ENCODE measurements at regions not wholly inside any gene's neighbourhood (a gene's known extent, or its start where the extent isn't known, plus 50 kb on each side); places are given as distances from the start of the nearest gene placed in this dataset.
"Not testable (repeated sequence)": the region's sequence is repeated elsewhere in the genome, so short reads cannot be mapped to it uniquely, and the experiment has no call there.

GRCh38 chr11:122439866-122440810, 215.4 kb upstream of the UBASH3B start:
- no peak for DNase-seq

DNA sequence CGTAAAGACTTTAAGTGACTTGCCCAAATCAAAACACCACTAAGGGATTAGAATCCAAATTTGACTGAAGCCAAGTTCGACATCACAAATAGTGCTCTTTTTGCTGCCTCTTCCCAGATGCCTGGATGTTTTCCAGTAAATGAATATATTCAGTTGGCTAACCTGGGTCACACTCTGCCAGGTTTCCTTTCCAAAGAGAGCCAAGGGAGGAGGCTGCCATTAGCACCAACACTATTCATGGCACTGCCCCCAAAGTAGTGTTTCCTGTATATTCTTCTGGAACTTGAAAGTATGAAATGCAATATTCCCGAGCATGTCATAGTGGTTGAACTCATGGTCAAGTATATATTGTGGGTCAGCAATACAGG, 219.3 kb upstream of the UBASH3B start:
- DNase-seq = no peak

GRCh38 chr11:122435540-122436187, 219.9 kb upstream of the UBASH3B start:
- no peak for DNase-seq

DNA sequence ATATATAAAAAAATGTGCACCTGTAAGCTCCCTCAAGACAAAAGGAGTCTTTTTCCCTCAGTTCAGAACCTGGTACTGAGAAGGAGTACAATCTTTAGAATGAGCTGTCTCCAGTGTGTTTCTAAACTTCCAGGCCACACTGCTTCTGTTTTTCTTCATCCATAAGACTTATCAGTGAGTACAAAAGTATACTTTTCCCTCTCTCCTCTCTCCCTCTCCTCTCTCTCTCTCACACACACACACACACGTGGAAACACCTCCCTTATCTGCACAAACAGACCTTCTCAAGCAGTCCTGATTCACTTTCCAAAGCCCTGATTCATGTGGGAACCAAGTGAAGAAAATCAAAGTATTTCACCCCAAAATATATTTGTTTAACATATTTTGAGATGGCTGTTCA, 220.7 kb upstream of the UBASH3B start:
- DNase-seq = no peak

- no peak for DNase-seq
Observed at GRCh38 chr11:122430490-122430889, 225.0 kb upstream of the UBASH3B start.

DNA sequence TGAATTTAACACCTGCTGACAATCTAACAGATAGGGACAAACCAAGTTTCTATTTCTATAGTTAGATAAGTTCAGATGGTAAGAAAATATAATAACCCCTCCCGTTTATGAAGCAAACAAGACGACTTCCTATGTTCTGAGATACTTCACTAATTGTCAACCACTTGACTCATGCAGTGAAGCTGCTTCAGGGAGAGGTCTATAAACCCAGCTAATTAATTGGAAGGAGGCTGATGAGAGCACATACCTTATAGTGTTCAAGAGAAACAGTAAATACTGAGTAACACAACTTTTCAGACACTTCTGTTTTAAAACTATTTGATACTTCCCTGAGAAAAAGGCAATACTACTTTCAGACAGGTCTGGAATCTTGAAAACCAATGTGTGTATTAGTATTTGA, 229.4 kb upstream of the UBASH3B start:
- DNase-seq = no peak

GRCh38 chr11:122424636-122425035, 230.9 kb upstream of the UBASH3B start:
- no peak for DNase-seq

DNA sequence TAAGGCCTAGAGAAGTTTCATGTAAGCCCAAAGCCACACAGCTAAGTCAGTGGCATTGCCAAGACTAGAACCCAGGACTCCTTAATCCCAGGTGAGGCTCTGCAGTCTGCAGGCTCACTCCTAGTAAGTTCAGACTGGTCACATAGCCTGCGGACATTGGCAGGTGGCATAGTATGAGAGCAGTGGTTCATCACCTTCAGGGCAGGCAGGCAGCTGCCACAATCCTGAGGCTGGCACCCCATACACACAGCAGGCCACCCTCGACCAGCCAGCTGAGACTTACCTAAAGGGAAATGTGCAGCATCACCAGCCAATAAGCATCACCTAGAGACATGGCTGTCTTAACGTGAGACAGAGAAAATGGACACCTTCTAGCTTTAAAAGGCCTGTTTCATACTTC, 231.6 kb upstream of the UBASH3B start:
- DNase-seq = no peak

GRCh38 chr11:122423273-122423672, 232.2 kb upstream of the UBASH3B start:
- DNase-seq = no peak

DNA sequence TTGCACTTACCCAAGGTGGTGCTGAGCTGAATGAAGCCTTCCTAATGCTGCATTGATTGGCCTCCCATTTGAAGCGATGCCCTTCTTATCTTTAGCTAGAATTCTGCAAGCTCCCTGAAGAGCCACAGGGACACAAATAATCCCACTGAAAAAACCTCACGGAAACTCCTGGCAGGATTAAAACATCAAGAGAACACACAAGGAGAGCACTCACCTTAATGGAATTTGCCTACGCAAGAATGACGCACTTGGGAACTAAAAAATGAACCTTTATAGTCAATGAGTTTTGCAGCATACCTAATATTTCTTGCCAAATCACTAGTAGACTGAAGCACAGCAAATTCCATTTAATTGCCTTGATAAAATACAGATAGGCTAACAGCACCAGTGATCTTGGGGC, 232.8 kb upstream of the UBASH3B start:
- no peak for DNase-seq

GRCh38 chr11:122421702-122422101, 233.8 kb upstream of the UBASH3B start:
- no peak for DNase-seq

DNA sequence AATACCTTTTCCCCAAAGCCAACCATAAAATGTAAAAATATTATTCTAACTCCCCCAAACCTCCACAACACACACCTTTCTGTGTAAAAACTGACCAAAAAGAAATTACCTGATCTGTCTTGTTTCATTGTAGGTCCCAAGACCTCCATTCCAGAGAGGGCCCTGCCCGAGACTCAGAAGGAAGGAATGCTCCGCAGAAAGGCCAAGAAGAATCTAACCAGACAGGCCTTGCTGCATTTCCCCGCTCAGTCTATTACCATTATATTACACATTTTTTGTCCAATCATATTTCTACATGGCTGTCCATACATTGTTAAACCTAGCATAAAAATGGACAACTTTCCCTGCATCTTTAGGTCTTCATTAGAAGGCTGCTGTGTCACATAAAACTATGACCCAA, 237.5 kb upstream of the UBASH3B start:
- DNase-seq = no peak

GRCh38 chr11:122414406-122415018, 241.0 kb upstream of the UBASH3B start:
- no peak for DNase-seq

GRCh38 chr11:122413677-122414076, 241.8 kb upstream of the UBASH3B start:
- DNase-seq = no peak

- DNase-seq = no peak
Observed at GRCh38 chr11:122412581-122412980, 242.9 kb upstream of the UBASH3B start.

- no peak for DNase-seq
Observed at GRCh38 chr11:122406466-122406865, 249.1 kb upstream of the UBASH3B start.

GRCh38 chr11:122405547-122406341, 249.8 kb upstream of the UBASH3B start:
- DNase-seq = no peak

DNA sequence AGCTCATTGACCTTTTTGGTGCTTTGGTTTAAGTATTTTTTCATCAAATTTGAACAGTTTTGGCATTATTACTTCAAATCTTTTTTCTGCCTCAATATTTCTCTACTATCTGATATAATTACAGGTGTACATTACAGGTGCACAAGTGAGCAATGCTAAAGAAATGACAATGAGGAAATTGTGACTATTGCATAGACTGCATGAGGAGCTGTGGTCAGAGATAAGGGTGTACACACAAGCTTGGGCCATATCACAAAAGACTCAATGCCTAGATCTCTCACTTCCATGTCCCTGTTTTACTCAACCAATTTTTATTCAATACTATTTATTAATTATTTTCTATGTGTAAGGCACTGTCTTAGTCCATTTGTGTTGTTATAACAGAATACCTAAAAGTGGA, 251.0 kb upstream of the UBASH3B start:
- no peak for DNase-seq

DNA sequence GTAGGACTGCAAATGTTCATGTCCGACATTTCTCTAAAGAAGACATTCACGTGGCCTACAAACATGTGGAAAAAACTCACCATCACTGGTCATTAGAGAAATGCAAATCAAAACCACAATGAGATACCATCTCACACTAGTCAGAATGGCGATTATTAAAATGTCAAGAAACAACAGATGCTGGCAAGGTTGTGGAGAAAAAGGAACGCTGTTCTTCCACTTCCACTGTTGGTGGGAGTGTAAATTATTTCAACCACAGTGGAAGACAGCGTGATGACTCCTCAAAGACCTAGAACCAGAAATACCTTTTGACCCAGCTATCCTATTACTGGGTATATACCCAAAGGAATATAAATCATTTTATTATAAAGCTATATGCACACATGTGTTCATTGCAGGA, 253.9 kb upstream of the UBASH3B start:
- DNase-seq = not testable (repeated sequence)

GRCh38 chr11:122399375-122399774, 256.1 kb upstream of the UBASH3B start:
- DNase-seq = no peak

GRCh38 chr11:122398851-122399250, 256.7 kb upstream of the UBASH3B start:
- no peak for DNase-seq

DNA sequence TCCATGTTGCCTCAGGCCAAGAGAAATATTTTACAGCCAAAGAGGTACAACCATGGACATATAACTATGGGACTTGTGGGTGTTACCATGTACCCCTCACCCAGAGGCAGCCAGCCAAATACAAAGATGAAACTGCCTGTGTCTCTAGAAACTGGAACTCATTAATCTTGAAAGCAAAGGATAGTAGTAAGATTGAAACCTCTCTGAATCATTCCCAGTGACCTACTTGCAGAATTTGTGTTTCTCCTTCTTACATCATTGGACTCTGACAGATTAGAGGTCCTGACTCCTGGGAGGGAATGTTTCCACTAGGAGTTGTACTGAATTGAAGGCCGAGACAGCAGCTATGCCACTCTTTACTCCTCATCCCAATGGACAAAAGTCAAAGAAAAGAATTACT, 257.4 kb upstream of the UBASH3B start:
- DNase-seq = no peak

- no peak for DNase-seq
Observed at GRCh38 chr11:122395282-122395681, 260.2 kb upstream of the UBASH3B start.
